GM12891 (cell line): ENCODE measurements at regions not wholly inside any gene's neighbourhood (a gene's known extent, or its start where the extent isn't known, plus 50 kb on each side); places are given as distances from the start of the nearest gene placed in this dataset.

Experiments
- POLR2A ChIP-seq: IDR thresholded peaks from 2 replicates; pipeline ENCODE4 v1.6.1; 2011; ENCODE audit warnings: low read depth, low read length, control low read depth
- POLR2AphosphoS5 ChIP-seq: IDR thresholded peaks from 2 replicates; pipeline ENCODE4 v1.6.1; 2011; ENCODE audit warnings: low read depth, low read length, control low read depth

DNA sequence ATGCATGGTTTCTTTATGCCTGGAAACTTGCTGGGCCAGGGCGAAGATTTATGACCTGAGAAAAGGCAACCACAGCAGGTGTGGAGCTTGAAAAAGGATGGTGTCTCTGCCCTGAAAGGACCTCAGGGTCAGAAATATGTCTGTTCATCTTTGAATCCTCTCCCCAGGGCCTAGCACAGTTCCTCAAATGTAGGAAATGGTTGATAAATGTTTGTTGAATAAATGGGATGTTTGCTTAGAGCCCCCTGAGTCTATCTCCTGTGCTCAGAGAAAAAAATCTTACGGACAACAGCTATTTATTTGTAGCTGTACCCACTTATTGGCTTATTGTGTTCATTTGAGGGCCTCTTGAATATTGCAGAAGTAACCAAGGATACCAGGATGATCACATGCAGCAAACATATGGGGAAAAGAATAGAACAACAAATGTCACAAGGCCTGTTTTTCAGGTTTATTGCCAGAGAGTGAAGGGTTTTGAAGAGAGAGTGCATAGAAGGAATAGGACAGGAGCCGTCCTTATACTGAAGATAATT is 114.5 kb downstream of the KLF5 start:
- TF ChIP-seq POLR2A = no peak
- TF ChIP-seq POLR2AphosphoS5 = no peak
